Dendritic cell treated with granulocyte-macrophage colony-stimulating factor and Interleukin-4, amounts not matched to agents 40 ng/mL and 50 ng/mL, for 4 days (primary cell): ENCODE measurements at regions not wholly inside any gene's neighbourhood (a gene's known extent, or its start where the extent isn't known, plus 50 kb on each side); places are given as distances from the start of the nearest gene placed in this dataset.
"Not testable (repeated sequence)": the region's sequence is repeated elsewhere in the genome, so short reads cannot be mapped to it uniquely, and the experiment has no call there.

ENCODE experiments used
- H3K27ac Mint-ChIP-seq: one replicate; pipeline ENCODE4 v1.8.0; 2022; ENCODE audit warnings: mild to moderate bottlenecking, mixed read lengths
- H3K27me3 Mint-ChIP-seq: one replicate; pipeline ENCODE4 v1.8.0; 2022; ENCODE audit warnings: mild to moderate bottlenecking, mixed read lengths
- H3K36me3 Mint-ChIP-seq: one replicate; pipeline ENCODE4 v1.8.0; 2022; ENCODE audit warnings: low read depth, mixed read lengths
- H3K4me1 Mint-ChIP-seq: one replicate; pipeline ENCODE4 v1.8.0; 2022; ENCODE audit warnings: low read depth, mixed read lengths
- H3K4me3 Mint-ChIP-seq: one replicate; pipeline ENCODE4 v1.8.0; 2022; ENCODE audit warnings: mild to moderate bottlenecking, moderate library complexity, mixed read lengths
- H3K9me3 Mint-ChIP-seq: one replicate; pipeline ENCODE4 v1.8.0; 2022; ENCODE audit warnings: mixed read lengths
- intact Hi-C: fragments of 100-400 bp; cut with micrococcal nuclease; formaldehyde crosslinking; loops from one replicate; pipeline ENCODE4 v1.15.0; 2022

DNA sequence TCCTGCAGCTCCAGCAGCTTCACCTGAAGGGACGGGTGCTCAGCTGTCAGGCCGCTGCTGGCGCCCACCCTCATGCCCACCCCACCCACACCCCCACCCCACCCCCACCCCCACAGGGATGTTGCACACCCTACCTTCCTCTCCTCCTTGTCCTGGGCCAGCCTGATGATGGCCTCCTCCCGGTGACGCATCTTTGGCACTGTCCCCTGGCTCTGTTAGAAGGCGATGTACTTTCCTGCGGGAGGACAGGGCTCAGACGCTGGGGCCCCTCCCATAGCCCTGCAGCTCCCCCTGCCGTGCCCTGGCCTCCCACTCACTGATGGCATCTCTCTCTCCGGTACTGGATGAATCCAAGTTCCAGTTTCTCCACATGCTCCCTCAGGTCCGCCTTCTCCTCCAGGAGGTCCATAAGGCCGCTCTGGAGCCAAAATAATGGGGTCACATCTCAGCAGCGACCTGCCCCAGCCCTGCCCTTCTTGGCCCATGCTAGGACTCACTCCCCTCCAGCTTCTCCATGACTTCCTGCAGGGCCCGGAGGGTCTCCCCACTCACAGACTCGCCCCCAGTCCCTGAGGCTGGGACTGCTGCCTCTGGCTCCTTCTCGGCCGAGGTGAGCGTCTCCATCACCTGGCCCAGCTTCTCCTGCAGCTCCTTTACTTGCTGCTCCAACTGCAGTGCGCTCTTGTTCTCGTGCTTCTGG, 55.2 kb downstream of the GOLGA8B start:
- intact Hi-C loops, H3K27me3 Mint-ChIP-seq, H3K36me3 Mint-ChIP-seq, H3K27ac Mint-ChIP-seq, H3K4me3 Mint-ChIP-seq, H3K4me1 Mint-ChIP-seq, H3K9me3 Mint-ChIP-seq: not testable (repeated sequence)

DNA sequence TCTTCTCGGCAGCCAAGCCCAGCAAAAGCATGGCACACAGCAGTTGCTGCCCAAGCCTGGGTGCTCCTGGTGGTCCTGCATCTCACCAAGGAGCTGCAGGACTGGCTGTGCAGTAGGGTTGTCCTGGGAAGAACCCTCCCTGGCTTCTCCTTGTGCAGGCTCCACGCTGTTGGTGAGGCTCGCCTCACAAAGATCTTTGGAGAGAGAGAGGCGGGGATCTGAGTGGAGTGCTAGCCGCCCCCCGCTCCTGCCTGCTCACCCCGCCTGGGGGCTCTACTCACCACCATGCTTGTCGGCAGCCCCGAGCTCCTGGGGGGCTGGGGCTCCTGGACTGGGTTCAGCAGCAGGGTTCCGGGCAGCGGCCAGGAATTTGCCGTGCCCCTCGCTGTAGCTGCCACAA, 55.8 kb downstream of the GOLGA8B start:
- H3K4me1 Mint-ChIP-seq, H3K27ac Mint-ChIP-seq, H3K36me3 Mint-ChIP-seq, H3K4me3 Mint-ChIP-seq, H3K9me3 Mint-ChIP-seq, H3K27me3 Mint-ChIP-seq, intact Hi-C loops: not testable (repeated sequence)

DNA sequence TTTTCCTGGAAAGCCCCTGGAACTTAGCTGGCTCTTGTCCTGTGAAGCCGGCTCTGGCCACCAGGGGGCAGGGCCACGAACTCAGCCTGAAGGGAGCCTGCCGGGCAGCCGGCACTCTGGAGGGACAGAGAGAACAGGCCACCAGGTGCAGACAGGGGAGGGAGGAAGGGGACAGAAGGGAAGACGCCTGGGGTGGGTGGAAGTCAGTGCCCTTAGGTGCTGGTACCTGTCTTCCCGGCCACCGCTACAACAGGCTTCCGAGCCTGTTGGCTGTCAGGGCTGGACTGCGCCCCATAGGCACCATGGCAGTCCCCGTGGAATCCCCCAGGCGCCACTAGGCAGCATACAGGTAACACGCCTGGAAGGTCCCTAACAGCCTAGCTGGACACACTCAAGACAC, 59.6 kb downstream of the GOLGA8B start:
- H3K4me3 Mint-ChIP-seq, H3K36me3 Mint-ChIP-seq, H3K9me3 Mint-ChIP-seq, H3K27me3 Mint-ChIP-seq, intact Hi-C loops, H3K27ac Mint-ChIP-seq, H3K4me1 Mint-ChIP-seq: not testable (repeated sequence)

DNA sequence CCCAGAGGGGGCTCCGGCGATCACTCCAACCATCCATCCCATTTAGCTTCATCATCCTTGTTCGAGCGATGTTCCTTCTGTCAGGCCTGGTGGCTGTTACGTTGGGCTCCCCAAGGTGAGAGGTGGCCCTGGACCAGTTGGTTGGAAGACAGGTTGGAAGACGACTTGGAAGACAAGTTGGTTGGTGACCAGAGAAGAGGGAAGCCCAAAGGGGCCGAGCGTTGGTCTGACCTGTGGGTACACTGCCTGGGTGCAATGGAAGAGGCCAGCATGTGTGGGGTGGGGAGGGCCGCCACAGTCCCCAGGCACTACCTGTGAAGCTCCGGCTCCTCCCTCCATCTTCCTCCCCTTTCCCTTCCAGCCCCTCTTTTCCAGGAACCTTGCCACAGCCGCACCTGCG, 60.9 kb downstream of the GOLGA8B start:
- H3K4me1 Mint-ChIP-seq, H3K27ac Mint-ChIP-seq, H3K36me3 Mint-ChIP-seq, H3K4me3 Mint-ChIP-seq, intact Hi-C loops, H3K9me3 Mint-ChIP-seq, H3K27me3 Mint-ChIP-seq: not testable (repeated sequence)

DNA sequence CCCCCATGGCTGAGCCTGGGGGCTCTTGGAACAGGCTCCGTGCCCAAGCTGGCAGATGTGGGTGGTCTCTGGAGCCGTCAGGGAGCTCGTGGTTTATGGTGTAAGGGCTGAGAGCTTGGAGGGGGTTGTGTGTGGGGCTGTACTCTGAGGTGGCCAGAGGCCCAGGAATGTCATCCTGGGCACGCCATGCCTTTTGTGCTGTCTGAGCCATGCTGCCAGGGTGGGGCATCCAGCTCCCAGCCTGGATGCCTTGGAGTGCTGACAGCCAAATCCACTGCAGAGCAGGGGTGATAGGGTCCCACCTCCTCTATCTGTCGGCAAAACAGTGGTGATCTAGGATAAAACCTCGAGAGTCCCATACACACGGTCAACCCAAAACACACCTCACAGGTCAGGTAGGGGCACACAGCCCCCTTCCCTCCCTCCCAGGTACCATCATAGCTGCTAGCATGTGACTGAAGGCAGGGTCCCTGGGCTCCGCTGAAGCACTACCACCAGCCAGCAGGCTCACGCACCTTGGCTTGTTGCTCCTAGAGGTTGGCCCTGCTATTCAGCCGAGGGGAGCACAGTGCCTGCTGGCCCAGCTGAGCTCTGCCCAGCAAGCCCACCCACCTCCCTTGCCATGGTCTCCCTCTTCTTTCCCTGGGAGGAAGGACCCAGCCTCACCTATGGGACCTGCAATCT, 61.5 kb downstream of the GOLGA8B start:
- H3K27me3 Mint-ChIP-seq, H3K36me3 Mint-ChIP-seq, H3K9me3 Mint-ChIP-seq, H3K27ac Mint-ChIP-seq, intact Hi-C loops, H3K4me1 Mint-ChIP-seq, H3K4me3 Mint-ChIP-seq: not testable (repeated sequence)

DNA sequence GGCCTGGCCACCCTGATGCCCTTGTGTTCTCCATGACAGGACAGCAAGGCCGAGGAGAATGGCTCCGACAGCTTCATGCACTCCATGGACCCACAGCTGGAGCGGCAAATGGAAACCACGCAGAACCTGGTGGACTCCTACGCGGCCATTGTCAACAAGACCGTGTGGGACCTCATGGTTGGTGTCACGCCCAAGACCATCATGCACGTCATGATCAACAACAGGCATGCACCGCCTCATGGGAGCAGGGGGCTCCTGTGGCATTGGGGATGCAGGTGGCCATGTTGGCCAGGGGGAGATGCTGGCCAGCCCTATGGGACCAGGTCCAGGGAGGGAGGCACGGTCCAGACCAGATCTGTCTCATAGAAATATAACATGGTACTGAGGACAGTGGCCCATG, 62.9 kb downstream of the GOLGA8B start:
- intact Hi-C loops, result no loop called here

DNA sequence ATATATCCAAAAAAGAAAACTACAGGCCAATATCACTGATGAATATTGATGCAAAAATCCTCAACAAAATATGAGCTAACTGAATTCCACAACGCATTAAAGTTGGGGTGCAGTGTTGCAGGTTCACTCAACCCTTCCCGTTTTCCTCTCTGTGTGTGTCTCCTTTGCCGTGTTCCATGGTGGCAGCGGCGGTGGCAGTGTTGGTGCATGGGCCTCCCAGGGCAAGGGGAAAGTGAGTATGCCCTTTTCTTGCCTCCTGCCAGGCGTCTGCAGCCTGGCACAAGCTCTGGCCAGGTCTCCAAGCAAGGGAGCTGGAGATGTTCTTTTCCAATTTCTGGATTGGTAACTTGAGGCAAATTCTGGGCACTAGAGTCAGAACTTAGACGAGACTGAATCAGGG, 63.4 kb downstream of the GOLGA8B start:
- peaks cover 27% of the 10 kb centered on the region for H3K27me3 Mint-ChIP-seq

More for the DNA sequence above, 62.9 kb downstream of the GOLGA8B start:
- Mint-ChIP-seq H3K4me1 (no peaks in the 10 kb centered on the region), H3K9me3 (no peaks in the 10 kb centered on the region), H3K36me3 (no peaks in the 10 kb centered on the region), H3K4me3 (no peak overlapping the region), H3K27ac (no peak overlapping the region), H3K27me3 (peaks cover 22% of the 10 kb centered on the region)

DNA sequence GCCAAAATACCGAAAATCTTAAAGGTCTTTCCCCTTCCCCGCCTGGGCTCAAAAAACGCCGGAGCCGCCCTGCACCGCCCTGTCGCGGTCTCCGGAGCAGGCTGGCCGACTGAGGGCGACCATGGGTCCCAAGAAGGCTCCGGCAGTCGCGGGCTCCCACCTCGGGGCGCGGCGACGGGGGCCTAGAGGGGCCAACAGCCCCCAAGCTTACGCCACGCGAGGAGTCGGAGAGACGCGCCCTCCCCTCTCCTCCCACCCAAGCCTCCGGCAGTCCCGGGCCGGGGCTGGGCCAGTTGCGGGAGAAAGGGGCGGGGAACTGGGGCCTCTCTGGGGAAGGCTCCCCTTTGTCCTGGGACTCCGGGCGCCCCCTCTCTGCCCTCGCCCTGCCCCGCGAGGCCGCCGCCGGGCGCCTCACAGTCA, 69.2 kb downstream of the GOLGA8B start:
- H3K27ac Mint-ChIP-seq, result peak overlapping the region; percentile 57
- peak overlapping the region; percentile 84 for H3K4me3 Mint-ChIP-seq
- peaks cover 18% of the 10 kb centered on the region for H3K4me1 Mint-ChIP-seq
- H3K9me3 Mint-ChIP-seq, result no peaks in the 10 kb centered on the region
- H3K36me3 Mint-ChIP-seq, result no peaks in the 10 kb centered on the region
- H3K27me3 Mint-ChIP-seq, result peaks cover 65% of the 10 kb centered on the region
- intact Hi-C loops, result no loop called here

More for the DNA sequence above, 63.4 kb downstream of the GOLGA8B start:
- H3K9me3 Mint-ChIP-seq, H3K4me1 Mint-ChIP-seq, H3K36me3 Mint-ChIP-seq, H3K4me3 Mint-ChIP-seq, H3K27ac Mint-ChIP-seq, intact Hi-C loops: not testable (repeated sequence)

DNA sequence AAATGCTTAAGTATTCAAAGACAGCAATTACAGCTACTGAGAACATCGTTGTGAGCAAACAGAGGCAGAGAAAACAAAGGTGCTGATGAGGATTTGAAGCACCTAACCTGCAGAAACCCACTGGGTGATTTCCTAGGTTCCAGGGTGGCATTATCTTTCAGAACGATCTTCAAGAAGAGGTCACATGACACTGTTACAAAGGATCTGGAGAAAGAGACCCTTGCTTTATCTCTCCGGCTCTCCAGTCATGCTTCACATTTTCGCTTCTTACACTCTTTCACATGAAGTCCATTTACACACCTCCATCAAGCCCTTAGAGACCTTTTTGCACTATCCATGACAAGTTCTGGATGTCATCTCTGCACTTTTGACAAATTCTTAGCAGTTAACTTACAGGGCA, 70.8 kb downstream of the GOLGA8B start:
- H3K4me3 Mint-ChIP-seq, result no peak overlapping the region
- H3K27ac Mint-ChIP-seq, result no peak overlapping the region
- peaks cover 18% of the 10 kb centered on the region for H3K4me1 Mint-ChIP-seq
- no peaks in the 10 kb centered on the region for H3K9me3 Mint-ChIP-seq
- peaks cover 64% of the 10 kb centered on the region for H3K27me3 Mint-ChIP-seq
- intact Hi-C loops, result no loop called here
- H3K36me3 Mint-ChIP-seq, result no peaks in the 10 kb centered on the region

DNA sequence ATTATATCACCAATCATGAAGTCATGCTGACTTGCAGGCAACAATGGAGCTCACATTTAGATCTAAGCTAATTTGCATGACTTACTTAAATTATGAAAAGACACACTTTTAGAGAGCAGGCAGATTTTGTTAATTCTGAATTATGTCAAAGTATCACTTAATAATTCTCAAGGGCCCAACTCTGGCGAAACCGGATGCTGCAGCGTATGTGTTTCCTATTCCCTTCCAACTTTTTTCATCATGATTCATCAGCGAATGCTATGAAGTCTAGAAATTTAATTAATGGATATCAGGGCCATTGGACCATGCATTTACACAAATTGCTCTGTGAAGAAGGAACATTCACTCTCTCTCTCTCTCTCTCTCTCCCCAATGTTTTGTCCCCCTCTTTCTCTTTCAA, 63.5 kb upstream of the GOLGA8A start:
- H3K9me3 Mint-ChIP-seq, result no peaks in the 10 kb centered on the region
- intact Hi-C loops, result no loop called here
- no peaks in the 10 kb centered on the region for H3K36me3 Mint-ChIP-seq
- H3K27me3 Mint-ChIP-seq, result peaks cover 33% of the 10 kb centered on the region
- no peak overlapping the region for H3K4me3 Mint-ChIP-seq
- H3K27ac Mint-ChIP-seq, result no peak overlapping the region
- no peaks in the 10 kb centered on the region for H3K4me1 Mint-ChIP-seq

DNA sequence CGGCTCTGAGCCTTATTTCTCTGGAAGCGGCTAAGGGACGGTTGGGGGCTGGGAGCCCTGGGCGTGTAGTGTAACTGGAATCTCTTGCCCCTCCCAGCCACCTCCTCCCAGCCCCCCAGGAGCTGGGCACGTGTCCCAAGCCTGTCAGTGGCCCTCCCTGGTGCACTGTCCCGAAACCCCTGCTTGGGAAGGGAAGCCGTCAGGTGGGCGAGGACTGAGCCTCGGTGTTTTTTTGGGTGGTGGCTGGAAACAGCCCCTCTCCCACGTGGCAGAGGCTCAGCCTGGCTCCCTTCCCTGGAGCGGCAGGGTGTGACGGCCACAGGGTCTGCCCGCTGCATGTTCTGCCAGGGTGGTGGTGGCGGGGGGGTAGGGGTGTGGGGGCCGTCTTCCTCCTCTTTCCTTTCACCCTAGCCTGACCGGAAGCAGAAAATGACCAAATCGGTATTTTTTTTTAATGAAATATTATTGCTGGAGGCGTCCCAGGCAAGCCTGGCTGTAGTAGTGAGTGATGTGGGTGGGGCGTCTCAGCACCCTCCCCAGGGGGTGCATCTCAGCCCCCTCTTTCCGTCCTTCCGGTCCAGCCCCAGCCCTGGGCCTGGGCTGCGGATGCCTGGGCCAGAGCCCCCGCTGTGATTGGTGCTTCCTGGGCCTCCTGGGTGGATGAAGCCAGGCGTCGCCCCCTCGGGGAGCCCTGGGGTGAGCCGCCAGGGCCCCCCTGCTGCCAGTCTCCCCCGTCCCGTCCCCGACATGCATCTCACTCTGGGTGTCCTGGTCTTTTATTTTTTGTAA, 58.8 kb upstream of the GOLGA8A start:
- peaks cover 66% of the 10 kb centered on the region for H3K27me3 Mint-ChIP-seq
- intact Hi-C loops, result no loop called here

DNA sequence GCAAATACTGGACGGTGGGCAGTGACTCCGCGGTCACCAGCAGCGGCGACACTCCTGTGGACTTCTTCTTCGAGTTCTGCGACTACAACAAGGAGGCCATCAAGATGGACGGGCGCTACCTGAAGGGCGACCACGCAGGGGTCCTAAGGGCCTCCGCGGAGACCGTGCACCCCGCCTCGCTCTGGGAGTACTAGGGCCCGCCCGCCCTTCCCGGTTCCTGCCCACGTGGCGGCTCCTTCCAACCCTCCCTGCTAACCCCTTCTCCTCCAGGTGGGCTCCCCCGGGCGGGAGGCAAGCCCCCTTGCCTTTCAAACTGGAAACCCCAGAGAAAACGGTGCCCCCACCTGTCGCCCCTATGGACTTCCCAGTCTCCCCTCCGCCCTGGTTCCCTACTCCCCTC, 58.1 kb upstream of the GOLGA8A start:
- H3K4me3 Mint-ChIP-seq, H3K4me1 Mint-ChIP-seq, H3K36me3 Mint-ChIP-seq, H3K27ac Mint-ChIP-seq, intact Hi-C loops, H3K9me3 Mint-ChIP-seq: not testable (repeated sequence)
- H3K27me3 Mint-ChIP-seq, result peaks cover 71% of the 10 kb centered on the region

More for the DNA sequence above, 58.8 kb upstream of the GOLGA8A start:
- Mint-ChIP-seq H3K4me3 (no peak overlapping the region), H3K27ac (no peak overlapping the region), H3K4me1 (no peaks in the 10 kb centered on the region), H3K36me3 (no peaks in the 10 kb centered on the region), H3K9me3 (peaks cover 6% of the 10 kb centered on the region)

DNA sequence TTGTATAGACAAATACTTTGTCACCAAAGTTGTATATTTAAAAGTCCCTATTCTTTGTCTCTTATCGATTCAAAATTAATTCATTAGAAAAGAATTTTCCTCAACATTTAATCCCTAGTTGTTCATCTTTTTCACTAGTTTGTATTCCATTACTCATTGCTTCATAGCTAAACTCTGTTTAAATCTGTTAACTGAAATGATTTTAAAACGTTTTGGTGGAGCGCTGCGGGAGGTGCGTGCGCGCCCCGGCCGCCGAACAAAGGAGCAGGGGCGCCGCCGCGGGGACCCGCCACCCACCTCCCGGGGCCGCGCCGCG, 56.4 kb upstream of the GOLGA8A start:
- no peaks in the 10 kb centered on the region for H3K36me3 Mint-ChIP-seq
- H3K27ac Mint-ChIP-seq, result no peak overlapping the region
- peaks cover 8% of the 10 kb centered on the region for H3K9me3 Mint-ChIP-seq
- H3K4me1 Mint-ChIP-seq, result no peaks in the 10 kb centered on the region
- peaks cover 75% of the 10 kb centered on the region for H3K27me3 Mint-ChIP-seq
- intact Hi-C loops, result no loop called here
- no peak overlapping the region for H3K4me3 Mint-ChIP-seq

DNA sequence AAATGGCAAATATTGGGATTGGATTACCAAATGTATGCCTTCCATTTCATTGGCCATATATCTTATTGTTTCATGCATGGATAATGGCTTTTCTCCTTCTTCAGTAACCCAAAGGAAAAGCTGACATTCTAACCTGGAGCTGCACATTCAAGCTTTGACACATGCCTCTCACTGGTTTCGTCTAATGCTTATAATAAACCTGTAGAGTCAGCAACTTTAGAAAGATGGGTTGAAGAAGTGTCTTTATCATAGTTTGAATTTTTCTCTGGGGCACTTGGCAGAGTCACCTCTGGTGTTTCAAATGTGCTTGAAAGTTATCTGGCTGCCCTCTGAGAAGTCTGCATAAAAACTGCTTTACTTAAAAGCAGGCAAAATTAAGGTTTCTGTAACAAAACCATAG, 55.4 kb upstream of the GOLGA8A start:
- intact Hi-C loops, result no loop called here
- Mint-ChIP-seq H3K27ac (no peak overlapping the region), H3K27me3 (peaks cover 83% of the 10 kb centered on the region)

More for the DNA sequence above, 55.4 kb upstream of the GOLGA8A start:
- Mint-ChIP-seq H3K4me3 (no peak overlapping the region), H3K9me3 (peaks cover 8% of the 10 kb centered on the region), H3K36me3 (no peaks in the 10 kb centered on the region), H3K4me1 (no peaks in the 10 kb centered on the region)
